NOMO-1 (cell line): ENCODE measurements at regions not wholly inside any gene's neighbourhood (a gene's known extent, or its start where the extent isn't known, plus 50 kb on each side); places are given as distances from the start of the nearest gene placed in this dataset.
"Not testable (repeated sequence)": the region's sequence is repeated elsewhere in the genome, so short reads cannot be mapped to it uniquely, and the experiment has no call there.

Experiments used
- DNase-seq, 2 experiments: peaks; one replicate each; lab custom pipeline; 2025; ENCODE audit not compliant: unreplicated experiment in 2 of 2; lab: John Stamatoyannopoulos, UW

GRCh38 chr5:44252545-44252944 lies 136.7 kb downstream of the FGF10 start:
- DNase-seq: no peak

GRCh38 chr5:44246986-44247385 lies 142.2 kb downstream of the FGF10 start:
- no peak for DNase-seq

- no peak for DNase-seq
These were observed 143.3 kb downstream of the FGF10 start for GRCh38 chr5:44245935-44246334.

- DNase-seq: no peak
These were observed 146.4 kb downstream of the FGF10 start for GRCh38 chr5:44242791-44243190.

GRCh38 chr5:44236040-44236439 lies 153.2 kb downstream of the FGF10 start:
- DNase-seq: no peak

GRCh38 chr5:44233691-44234090 lies 155.5 kb downstream of the FGF10 start:
- no peak for DNase-seq

- DNase-seq: no peak
These were observed 163.7 kb downstream of the FGF10 start for GRCh38 chr5:44225231-44226160.

GRCh38 chr5:44199408-44199807 lies 189.8 kb downstream of the FGF10 start:
- DNase-seq: no peak

- no peak for DNase-seq
These were observed 200.0 kb downstream of the FGF10 start for GRCh38 chr5:44189255-44189654.

- DNase-seq: no peak
These were observed 201.2 kb downstream of the FGF10 start for GRCh38 chr5:44187973-44188372.

- no peak for DNase-seq
These were observed 205.5 kb downstream of the FGF10 start for GRCh38 chr5:44183753-44184152.

GRCh38 chr5:44183312-44183711 lies 205.9 kb downstream of the FGF10 start:
- no peak for DNase-seq

- peak; percentile 16 to 70 for DNase-seq
These were observed 210.8 kb downstream of the FGF10 start for GRCh38 chr5:44178414-44178813.

GRCh38 chr5:44167540-44167939 lies 221.7 kb downstream of the FGF10 start:
- DNase-seq: no peak

GRCh38 chr5:44160369-44160768 lies 228.9 kb downstream of the FGF10 start:
- no peak for DNase-seq

- DNase-seq: no peak
These were observed 239.0 kb downstream of the FGF10 start for GRCh38 chr5:44150075-44150723.

GRCh38 chr5:44117947-44118346 lies 271.3 kb downstream of the FGF10 start:
- DNase-seq: not testable (repeated sequence)

- not testable (repeated sequence) for DNase-seq
These were observed 281.0 kb downstream of the FGF10 start for GRCh38 chr5:44108232-44108631.

- DNase-seq: no peak
These were observed 289.6 kb downstream of the FGF10 start for GRCh38 chr5:44099643-44100042.

GRCh38 chr5:44089424-44090144 lies 299.6 kb downstream of the FGF10 start:
- DNase-seq: no peak

GRCh38 chr5:44085083-44085482 lies 304.1 kb downstream of the FGF10 start:
- DNase-seq: no peak
